ENCODE measurements at regions not wholly inside any gene's neighbourhood (a gene's known extent, or its start where the extent isn't known, plus 50 kb on each side); places are given as distances from the start of the nearest gene placed in this dataset.

- TF ChIP-seq CTCF (IDR thresholded peaks at IDR 0.05) (no peak), ZFX (IDR thresholded peaks at IDR 0.05; ENCODE audit: borderline replicate concordance) (no peak)
These were observed 586.4 kb downstream of the AACS start for GRCh38 chr12:125651625-125652024.
